Body of pancreas (tissue), 4 donors: ENCODE measurements at regions not wholly inside any gene's neighbourhood (a gene's known extent, or its start where the extent isn't known, plus 50 kb on each side); places are given as distances from the start of the nearest gene placed in this dataset.

ENCODE experiments used
- ATAC-seq: fragments of 150-250 bp; one replicate; pipeline ENCODE4 v1.9.1; 2016
- DNase-seq, 4 donors: peaks; one replicate each; pipeline ENCODE4 v3.0.0-alpha.2; 2019
- H3K27ac ChIP-seq, 4 donors: fragments of 200-600 bp; sonication (generic); 1 replicate in 3 of 4; 2 replicates in 1 of 4; pipeline versions ENCODE4 v1.5.1 to v1.6.1; 2016 to 2019; ENCODE audit warnings: mild to moderate bottlenecking in 1 of 4, mixed read lengths in 1 of 4, moderate library complexity in 1 of 4
- H3K27me3 ChIP-seq, 2 donors: fragments of 200-600 bp; sonication (generic); one replicate each; pipeline ENCODE4 v1.6.0; 2016; ENCODE audit warnings: mild to moderate bottlenecking in 1 of 2
- H3K36me3 ChIP-seq, 2 donors: fragments of 200-600 bp; sonication (generic); replicated peaks in 1 of 2; 2 replicates each; pipeline ENCODE4 v1.5.1; 2016; ENCODE audit warnings: low read depth in 2 of 2; ENCODE audit not compliant: insufficient read depth in 1 of 2
- H3K4me1 ChIP-seq: fragments of 200-600 bp; sonication (generic); one replicate; pipeline ENCODE4 v1.6.0; 2016
- H3K4me3 ChIP-seq, 2 donors: fragments of 200-600 bp; sonication (generic); 1 replicate in 1 of 2; 2 replicates in 1 of 2; pipeline ENCODE4 v1.5.1; 2016 to 2019
- H3K9me3 ChIP-seq, 3 donors: fragments of 200-600 bp; sonication (generic); 1 replicate in 2 of 3; 2 replicates in 1 of 3; pipeline ENCODE4 v1.5.1; 2016
- CTCF ChIP-seq, 7 experiments: fragments of 450-650 bp in 4 of 7; fragments of 200-600 bp in 3 of 7; sonication (generic) in 3 of 7; IDR thresholded peaks; one replicate each; pipeline ENCODE4 v1.5.1; 2016 to 2019; ENCODE audit warnings: antibody characterized with exemption in 7 of 7
- POLR2A ChIP-seq, 3 donors: fragments of 450-650 bp; IDR thresholded peaks; one replicate each; pipeline ENCODE4 v1.6.1; 2016; ENCODE audit warnings: antibody characterized with exemption in 3 of 3, mild to moderate bottlenecking in 2 of 3
- WGBS, 2 donors: methylation state at CpG; one replicate each; pipeline ENCODE4 v1.1.5; 2017; 5-methylcytosine and 5-hydroxymethylcytosine counted together
- intact Hi-C: fragments of 100-400 bp; cut with DNase I; formaldehyde crosslinking; loops from one replicate; pipeline ENCODE4 v1.15.1; 2023

GRCh38 chr6:132868057-132868456 is 53.7 kb downstream of the RPS12 start:
- H3K9me3 ChIP-seq = no peaks in the 10 kb centered on the region
- no peak overlapping the region for H3K4me3 ChIP-seq
- no peak for TF ChIP-seq POLR2A (IDR thresholded peaks at IDR 0.05)
- no peak for TF ChIP-seq CTCF (IDR thresholded peaks at IDR 0.05)
- ATAC-seq (no peak), DNase-seq (no peak)
- no peaks in the 10 kb centered on the region for H3K36me3 ChIP-seq
- H3K27ac ChIP-seq = no peak overlapping the region
- no peaks in the 10 kb centered on the region for H3K27me3 ChIP-seq
- WGBS, 2 donors = 65 to 79% methylated on average over 1 of the region's 1 CpG
- intact Hi-C loops = no loop called here
- H3K4me1 ChIP-seq = no peaks in the 10 kb centered on the region

- intact Hi-C loops = no loop called here
- no peaks in the 10 kb centered on the region for H3K36me3 ChIP-seq
- H3K9me3 ChIP-seq = peaks cover 0 to 6% (median 0%) of the 10 kb centered on the region in 3 donors
- no peaks in the 10 kb centered on the region for H3K27me3 ChIP-seq
- no peaks in the 10 kb centered on the region for H3K4me1 ChIP-seq
- no peak overlapping the region for H3K27ac ChIP-seq
- 75 to 93% methylated on average over 1 of the region's 1 CpG for WGBS, 2 donors
- DNase-seq (no peak), ATAC-seq (no peak)
- no peak for TF ChIP-seq CTCF (IDR thresholded peaks at IDR 0.05)
- no peak for TF ChIP-seq POLR2A (IDR thresholded peaks at IDR 0.05)
- no peak overlapping the region for H3K4me3 ChIP-seq
Observed at GRCh38 chr6:132872923-132873322, 58.6 kb downstream of the RPS12 start.

GRCh38 chr6:132877003-132877402 is 62.6 kb downstream of the RPS12 start:
- no peak for ATAC-seq
- Histone ChIP-seq H3K27ac (no peak overlapping the region), H3K27me3 (no peaks in the 10 kb centered on the region), H3K9me3 (peaks cover 0 to 6% (median 0%) of the 10 kb centered on the region in 3 donors), H3K4me3 (no peak overlapping the region), H3K36me3 (no peaks in the 10 kb centered on the region), H3K4me1 (no peaks in the 10 kb centered on the region)
- intact Hi-C loops = no loop called here
- no peak for TF ChIP-seq CTCF (IDR thresholded peaks at IDR 0.05)
- no peak for TF ChIP-seq POLR2A (IDR thresholded peaks at IDR 0.05)
- 56 to 60% methylated on average over 2 of the region's 2 CpGs for WGBS, 2 donors
- DNase-seq = no peak

- Histone ChIP-seq H3K36me3 (no peaks in the 10 kb centered on the region), H3K4me1 (no peaks in the 10 kb centered on the region), H3K27me3 (no peaks in the 10 kb centered on the region), H3K27ac (no peak overlapping the region), H3K9me3 (no peaks in the 10 kb centered on the region), H3K4me3 (no peak overlapping the region)
- TF ChIP-seq POLR2A (IDR thresholded peaks at IDR 0.05) (no peak), CTCF (IDR thresholded peaks at IDR 0.05) (no peak)
- DNase-seq = no peak
- no peak for ATAC-seq
- WGBS, 2 donors = 25 to 49% methylated on average over 1 of the region's 1 CpG
- intact Hi-C loops = no loop called here
Observed at GRCh38 chr6:132887204-132887603, 72.8 kb downstream of the RPS12 start.

GRCh38 chr6:132888701-132889100 is 74.3 kb downstream of the RPS12 start:
- no peak for ATAC-seq
- Histone ChIP-seq H3K9me3 (no peaks in the 10 kb centered on the region), H3K4me3 (no peak overlapping the region), H3K36me3 (no peaks in the 10 kb centered on the region), H3K27ac (no peak overlapping the region), H3K4me1 (no peaks in the 10 kb centered on the region), H3K27me3 (no peaks in the 10 kb centered on the region)
- 67 to 75% methylated on average over 2 of the region's 2 CpGs for WGBS, 2 donors
- intact Hi-C loops = no loop called here
- DNase-seq = no peak
- TF ChIP-seq CTCF (IDR thresholded peaks at IDR 0.05) = no peak
- no peak for TF ChIP-seq POLR2A (IDR thresholded peaks at IDR 0.05)
